ENCODE measurements at regions not wholly inside any gene's neighbourhood (a gene's known extent, or its start where the extent isn't known, plus 50 kb on each side); places are given as distances from the start of the nearest gene placed in this dataset.

DNA sequence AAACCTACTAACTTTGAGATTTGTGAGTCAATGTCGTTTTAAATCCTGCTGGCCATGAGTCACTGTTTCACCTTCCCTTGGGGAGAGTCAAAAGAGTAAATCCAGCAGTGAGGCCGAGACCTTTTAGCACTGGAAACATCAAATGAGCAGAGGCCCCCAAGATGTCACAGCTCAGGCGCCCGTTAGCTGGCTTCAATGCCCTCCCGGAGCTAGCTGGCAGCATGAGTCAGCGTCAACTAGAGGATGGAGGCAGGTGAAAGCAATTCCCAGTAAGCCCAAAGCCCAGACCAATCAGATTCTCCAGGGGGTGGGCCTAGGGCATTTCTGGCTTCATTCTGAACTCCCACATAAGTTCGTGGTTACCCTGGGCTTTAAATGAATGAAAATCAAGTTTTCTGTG is 170.9 kb downstream of the CLCN4 start:
- DNase-seq (ENCODE audit: low read depth, low spot score) = no peak
- TF ChIP-seq, protein P1, sequence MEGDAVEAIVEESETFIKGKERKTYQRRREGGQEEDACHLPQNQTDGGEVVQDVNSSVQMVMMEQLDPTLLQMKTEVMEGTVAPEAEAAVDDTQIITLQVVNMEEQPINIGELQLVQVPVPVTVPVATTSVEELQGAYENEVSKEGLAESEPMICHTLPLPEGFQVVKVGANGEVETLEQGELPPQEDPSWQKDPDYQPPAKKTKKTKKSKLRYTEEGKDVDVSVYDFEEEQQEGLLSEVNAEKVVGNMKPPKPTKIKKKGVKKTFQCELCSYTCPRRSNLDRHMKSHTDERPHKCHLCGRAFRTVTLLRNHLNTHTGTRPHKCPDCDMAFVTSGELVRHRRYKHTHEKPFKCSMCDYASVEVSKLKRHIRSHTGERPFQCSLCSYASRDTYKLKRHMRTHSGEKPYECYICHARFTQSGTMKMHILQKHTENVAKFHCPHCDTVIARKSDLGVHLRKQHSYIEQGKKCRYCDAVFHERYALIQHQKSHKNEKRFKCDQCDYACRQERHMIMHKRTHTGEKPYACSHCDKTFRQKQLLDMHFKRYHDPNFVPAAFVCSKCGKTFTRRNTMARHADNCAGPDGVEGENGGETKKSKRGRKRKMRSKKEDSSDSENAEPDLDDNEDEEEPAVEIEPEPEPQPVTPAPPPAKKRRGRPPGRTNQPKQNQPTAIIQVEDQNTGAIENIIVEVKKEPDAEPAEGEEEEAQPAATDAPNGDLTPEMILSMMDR (IDR thresholded peaks at IDR 0.05; ENCODE audit: insufficient read depth, low read length, missing control alignments) = no peak
- H3K4me3 ChIP-seq (ENCODE audit: low read depth, low read length) = no peak overlapping the region
- ChIA-PET POLR2A (no interaction called here), CTCF (interaction anchor here (0.6 to 3.3 kb wide), 3 partner anchors 138 to 810 kb away, joined by 3 to 14 read pairs (median 4); no protein-coding TSS in a partner anchor)

DNA sequence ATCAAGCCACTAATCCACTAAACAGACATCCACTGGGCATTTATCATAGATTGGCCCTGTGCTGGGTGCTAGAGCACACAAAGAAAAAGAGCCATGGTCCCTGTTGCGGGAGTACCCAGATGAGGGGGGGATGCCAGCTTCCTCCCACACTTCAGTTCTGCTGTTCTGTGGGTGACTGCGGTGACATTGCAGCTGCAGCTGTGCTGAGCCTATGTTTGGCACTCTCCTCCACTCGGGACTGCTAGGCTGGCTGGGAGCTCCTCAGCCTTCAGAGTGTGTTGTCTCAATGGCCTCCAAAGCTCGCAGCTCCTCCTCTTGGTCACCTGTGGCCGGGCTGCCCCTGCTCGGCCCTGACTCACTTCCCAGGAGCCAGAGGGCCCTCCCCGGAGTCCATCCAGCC is 173.2 kb downstream of the CLCN4 start:
- ChIA-PET CTCF (interaction anchor here (3.3 kb wide), 1 partner anchor 140 kb away, joined by 14 read pairs; no protein-coding TSS in a partner anchor), POLR2A (no interaction called here)
- TF ChIP-seq, protein P1 (IDR thresholded peaks at IDR 0.05; ENCODE audit: insufficient read depth, low read length, missing control alignments) = no peak
- no peak for DNase-seq (ENCODE audit: low read depth, low spot score)
- H3K4me3 ChIP-seq (ENCODE audit: low read depth, low read length) = no peak overlapping the region

DNA sequence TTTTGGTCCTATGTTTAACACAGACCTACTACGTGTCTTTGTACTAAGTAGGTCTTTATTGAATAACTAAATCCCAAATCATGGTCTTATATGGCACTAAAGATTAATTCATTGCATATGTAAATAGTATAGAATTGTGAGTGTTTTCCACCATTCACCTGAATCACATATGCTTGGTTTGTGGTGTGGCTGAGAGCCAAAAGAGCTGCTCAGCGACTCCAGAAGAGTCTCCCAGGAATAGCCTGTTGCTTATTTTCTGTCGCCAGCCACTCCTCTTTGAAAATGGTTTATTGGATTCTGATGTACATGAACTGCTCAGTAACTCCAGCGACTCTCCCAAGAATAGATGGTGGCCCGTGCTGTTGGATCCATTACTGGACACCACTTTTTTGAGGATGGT is 184.5 kb downstream of the CLCN4 start:
- CTCF ChIA-PET = no interaction called here
- TF ChIP-seq, protein P1 (IDR thresholded peaks at IDR 0.05; ENCODE audit: insufficient read depth, low read length, missing control alignments) = no peak
- POLR2A ChIA-PET = no interaction called here
- DNase-seq (ENCODE audit: low read depth, low spot score) = no peak
- no peak overlapping the region for H3K4me3 ChIP-seq (ENCODE audit: low read depth, low read length)

DNA sequence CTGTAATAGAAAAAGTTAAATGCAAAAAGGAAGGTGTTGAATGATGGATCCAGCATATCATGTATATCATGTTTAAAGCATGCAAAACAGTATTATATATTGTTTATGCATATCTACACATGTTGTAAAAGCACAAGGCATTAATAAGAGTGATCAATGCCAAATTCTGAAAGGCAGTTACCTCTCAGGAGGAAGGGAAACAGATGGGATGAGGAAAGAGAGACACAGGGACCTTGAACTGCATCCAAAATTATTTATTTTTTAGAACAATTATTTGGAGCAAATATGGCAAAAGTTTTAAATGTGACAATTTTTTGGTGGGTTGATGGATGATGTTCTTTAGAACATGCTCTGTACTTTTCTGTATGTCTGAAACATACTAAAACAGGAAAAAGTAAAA is 193.4 kb downstream of the CLCN4 start:
- no peak for DNase-seq (ENCODE audit: low read depth, low spot score)
- ChIA-PET POLR2A (no interaction called here), CTCF (no interaction called here)
- TF ChIP-seq, protein P1 (IDR thresholded peaks at IDR 0.05; ENCODE audit: insufficient read depth, low read length, missing control alignments) = no peak
- no peak overlapping the region for H3K4me3 ChIP-seq (ENCODE audit: low read depth, low read length)

DNA sequence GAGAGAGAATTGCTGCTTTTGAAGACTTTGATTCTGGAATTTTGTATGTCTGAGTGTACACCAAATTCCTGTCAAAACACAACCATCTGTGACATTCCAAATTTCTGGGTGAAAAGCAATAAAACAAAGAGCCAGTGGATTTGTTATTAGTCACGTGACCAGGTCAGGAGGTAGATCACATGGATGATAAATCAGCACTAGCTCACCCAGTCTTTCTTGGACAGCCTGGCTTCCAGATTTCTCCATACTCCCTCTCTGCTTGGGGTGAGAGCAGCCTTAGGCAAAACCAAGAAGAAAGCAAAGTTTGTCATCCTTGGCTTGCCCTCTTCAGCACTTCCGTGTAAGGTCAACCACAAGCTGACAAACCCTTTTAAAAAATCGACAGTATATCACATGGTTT is 194.2 kb downstream of the CLCN4 start:
- ChIA-PET CTCF (no interaction called here), POLR2A (no interaction called here)
- H3K4me3 ChIP-seq (ENCODE audit: low read depth, low read length) = no peak overlapping the region
- TF ChIP-seq, protein P1 (IDR thresholded peaks at IDR 0.05; ENCODE audit: insufficient read depth, low read length, missing control alignments) = no peak
- no peak for DNase-seq (ENCODE audit: low read depth, low spot score)

DNA sequence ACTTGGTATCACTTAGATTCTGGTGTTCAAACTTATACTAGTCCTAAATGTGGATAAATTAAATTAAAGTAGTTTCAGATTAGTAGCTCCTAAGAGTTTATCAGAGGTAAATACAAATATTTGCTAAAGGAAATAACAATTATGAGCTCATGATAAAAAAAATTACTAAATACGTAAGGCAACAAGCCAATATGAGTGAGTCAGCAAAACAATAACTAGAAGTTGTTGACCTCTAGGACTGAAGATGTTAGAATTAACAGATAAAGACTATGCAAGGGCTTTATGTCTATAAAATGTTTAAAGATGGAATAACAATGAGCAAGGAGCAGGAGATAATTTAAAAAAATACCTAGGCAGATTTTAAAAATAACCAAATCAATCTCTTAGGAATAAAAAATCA is 195.8 kb downstream of the CLCN4 start:
- no peak for DNase-seq (ENCODE audit: low read depth, low spot score)
- TF ChIP-seq, protein P1 (IDR thresholded peaks at IDR 0.05; ENCODE audit: insufficient read depth, low read length, missing control alignments) = no peak
- ChIA-PET CTCF (no interaction called here), POLR2A (no interaction called here)
- no peak overlapping the region for H3K4me3 ChIP-seq (ENCODE audit: low read depth, low read length)
